HG03159 (cell line): ENCODE measurements at regions not wholly inside any gene's neighbourhood (a gene's known extent, or its start where the extent isn't known, plus 50 kb on each side); places are given as distances from the start of the nearest gene placed in this dataset.
A peak's percentile ranks its signal among the peaks of the same experiment; 100 is the strongest.

Experiments
- ATAC-seq: cut with Tn5 transposase; IDR thresholded peaks from one replicate; pipeline ENCODE4 v1.9.1; 2021; ENCODE audit warnings: mild to moderate bottlenecking, moderate library complexity; ENCODE audit not compliant: unreplicated experiment

- no peak for ATAC-seq
These were observed 145.5 kb upstream of the AFF2 start for GRCh38 chrX:148354916-148355315.

- no peak for ATAC-seq
These were observed 138.8 kb upstream of the AFF2 start for GRCh38 chrX:148361641-148362040.

GRCh38 chrX:148363471-148364235 lies 136.8 kb upstream of the AFF2 start:
- ATAC-seq: no peak

GRCh38 chrX:148365233-148365632 lies 135.2 kb upstream of the AFF2 start:
- no peak for ATAC-seq

GRCh38 chrX:148371291-148371690 lies 129.1 kb upstream of the AFF2 start:
- ATAC-seq: no peak

GRCh38 chrX:148372925-148373324 lies 127.5 kb upstream of the AFF2 start:
- ATAC-seq: no peak

- no peak for ATAC-seq
These were observed 124.1 kb upstream of the AFF2 start for GRCh38 chrX:148376342-148376741.

- ATAC-seq: no peak
These were observed 120.3 kb upstream of the AFF2 start for GRCh38 chrX:148380107-148380506.

GRCh38 chrX:148380650-148381561 lies 119.5 kb upstream of the AFF2 start:
- peak; percentile 96 for ATAC-seq

- peak; percentile 46 for ATAC-seq
These were observed 118.8 kb upstream of the AFF2 start for GRCh38 chrX:148381603-148382002.

GRCh38 chrX:148382983-148383382 lies 117.4 kb upstream of the AFF2 start:
- ATAC-seq: no peak

GRCh38 chrX:148385471-148385870 lies 114.9 kb upstream of the AFF2 start:
- ATAC-seq: no peak

- peak; percentile 54 for ATAC-seq
These were observed 110.8 kb upstream of the AFF2 start for GRCh38 chrX:148389629-148390028.

- ATAC-seq: no peak
These were observed 88.4 kb upstream of the AFF2 start for GRCh38 chrX:148412006-148412405.

GRCh38 chrX:148416142-148416541 lies 84.3 kb upstream of the AFF2 start:
- peak; percentile 71 for ATAC-seq

GRCh38 chrX:148416931-148417330 lies 83.5 kb upstream of the AFF2 start:
- ATAC-seq: no peak

- no peak for ATAC-seq
These were observed 82.5 kb upstream of the AFF2 start for GRCh38 chrX:148417934-148418333.

GRCh38 chrX:148422526-148422925 lies 77.9 kb upstream of the AFF2 start:
- ATAC-seq: no peak

GRCh38 chrX:148424570-148424969 lies 75.8 kb upstream of the AFF2 start:
- ATAC-seq: no peak

GRCh38 chrX:148426467-148426866 lies 74.0 kb upstream of the AFF2 start:
- ATAC-seq: no peak

GRCh38 chrX:148441387-148441786 lies 59.0 kb upstream of the AFF2 start:
- no peak for ATAC-seq

- no peak for ATAC-seq
These were observed 57.2 kb upstream of the AFF2 start for GRCh38 chrX:148443216-148443615.
